WTC11 (cell line): ENCODE measurements at regions not wholly inside any gene's neighbourhood (a gene's known extent, or its start where the extent isn't known, plus 50 kb on each side); places are given as distances from the start of the nearest gene placed in this dataset.

Experiments used
- ZBTB21 ChIP-seq: sonication (generic); formaldehyde crosslinking; IDR thresholded peaks from 2 replicates; pipeline ENCODE4 v1.8.1; 2023; ENCODE audit warnings: mild to moderate bottlenecking, missing genetic modification reagents, borderline replicate concordance
- ZNF416 ChIP-seq: fragments of 250-450 bp; sonication (Bioruptor Pico); IDR thresholded peaks from 2 replicates; pipeline ENCODE4 v1.9.0; 2021; ENCODE audit warnings: mild to moderate bottlenecking, inconsistent platforms
- ZNF671 ChIP-seq: fragments of 250-450 bp; sonication (Bioruptor Pico); IDR thresholded peaks from 2 replicates; pipeline ENCODE4 v1.8.0; 2021; ENCODE audit warnings: mild to moderate bottlenecking
- TF ChIP-seq, protein P1 (sequence below): sonication (generic); formaldehyde crosslinking; IDR thresholded peaks from 2 replicates; pipeline ENCODE4 v1.8.0; 2022; ENCODE audit warnings: mild to moderate bottlenecking, missing genetic modification reagents
- TF ChIP-seq, protein P2 (sequence below): sonication (generic); formaldehyde crosslinking; IDR thresholded peaks from 2 replicates; pipeline ENCODE4 v1.8.1; 2023; ENCODE audit warnings: mild to moderate bottlenecking, moderate library complexity, missing genetic modification reagents
- TF ChIP-seq, protein P3 (sequence below): fragments of 200-600 bp; IDR thresholded peaks from 2 replicates; pipeline ENCODE4 v1.8.0; 2022; ENCODE audit warnings: antibody characterized with exemption
- TF ChIP-seq, protein P4 (sequence below): sonication (generic); formaldehyde crosslinking; IDR thresholded peaks from 2 replicates; pipeline ENCODE4 v1.8.0; 2022; ENCODE audit warnings: mild to moderate bottlenecking, missing genetic modification reagents
- TF ChIP-seq, protein P5 (sequence below): sonication (generic); formaldehyde crosslinking; IDR thresholded peaks from 2 replicates; pipeline ENCODE4 v1.8.1; 2023; ENCODE audit warnings: mild to moderate bottlenecking, missing genetic modification reagents, moderate library complexity
- TF ChIP-seq, protein P6 (sequence below): sonication (generic); formaldehyde crosslinking; conservative IDR thresholded peaks from 2 replicates; pipeline ENCODE4 v1.8.1; 2022; ENCODE audit warnings: mild to moderate bottlenecking, missing genetic modification reagents
- TF ChIP-seq, protein P7 (sequence below): sonication (generic); formaldehyde crosslinking; IDR thresholded peaks from 2 replicates; pipeline ENCODE4 v1.8.1; 2022; ENCODE audit warnings: mild to moderate bottlenecking, missing genetic modification reagents, moderate library complexity, borderline replicate concordance

DNA sequence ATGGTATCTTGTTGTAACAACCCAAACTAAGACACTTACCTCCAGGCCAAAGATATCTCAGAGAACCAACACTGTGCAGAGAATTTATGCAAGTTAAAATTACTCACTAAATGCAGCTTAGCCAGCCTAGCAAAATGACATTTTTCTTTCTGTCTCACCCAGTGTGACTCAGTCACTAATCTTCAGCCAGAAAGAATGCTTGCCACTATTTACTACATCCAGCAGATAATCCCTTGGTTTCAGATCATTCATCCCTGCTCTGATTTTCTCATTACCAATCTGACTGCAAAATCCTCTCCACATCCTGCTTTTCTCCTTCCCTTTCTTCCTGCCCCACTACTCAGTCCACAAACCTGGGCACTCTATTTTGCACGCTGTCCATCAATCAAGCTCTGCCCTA lies 93.5 kb upstream of the NEBL start:
- TF ChIP-seq, protein P1, sequence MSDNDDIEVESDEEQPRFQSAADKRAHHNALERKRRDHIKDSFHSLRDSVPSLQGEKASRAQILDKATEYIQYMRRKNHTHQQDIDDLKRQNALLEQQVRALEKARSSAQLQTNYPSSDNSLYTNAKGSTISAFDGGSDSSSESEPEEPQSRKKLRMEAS (CRISPR knock-in tag) = no peak
- TF ChIP-seq, protein P2, sequence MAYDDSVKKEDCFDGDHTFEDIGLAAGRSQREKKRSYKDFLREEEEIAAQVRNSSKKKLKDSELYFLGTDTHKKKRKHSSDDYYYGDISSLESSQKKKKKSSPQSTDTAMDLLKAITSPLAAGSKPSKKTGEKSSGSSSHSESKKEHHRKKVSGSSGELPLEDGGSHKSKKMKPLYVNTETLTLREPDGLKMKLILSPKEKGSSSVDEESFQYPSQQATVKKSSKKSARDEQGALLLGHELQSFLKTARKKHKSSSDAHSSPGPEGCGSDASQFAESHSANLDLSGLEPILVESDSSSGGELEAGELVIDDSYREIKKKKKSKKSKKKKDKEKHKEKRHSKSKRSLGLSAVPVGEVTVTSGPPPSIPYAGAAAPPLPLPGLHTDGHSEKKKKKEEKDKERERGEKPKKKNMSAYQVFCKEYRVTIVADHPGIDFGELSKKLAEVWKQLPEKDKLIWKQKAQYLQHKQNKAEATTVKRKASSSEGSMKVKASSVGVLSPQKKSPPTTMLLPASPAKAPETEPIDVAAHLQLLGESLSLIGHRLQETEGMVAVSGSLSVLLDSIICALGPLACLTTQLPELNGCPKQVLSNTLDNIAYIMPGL (CRISPR knock-in tag) = no peak
- TF ChIP-seq, protein P3, sequence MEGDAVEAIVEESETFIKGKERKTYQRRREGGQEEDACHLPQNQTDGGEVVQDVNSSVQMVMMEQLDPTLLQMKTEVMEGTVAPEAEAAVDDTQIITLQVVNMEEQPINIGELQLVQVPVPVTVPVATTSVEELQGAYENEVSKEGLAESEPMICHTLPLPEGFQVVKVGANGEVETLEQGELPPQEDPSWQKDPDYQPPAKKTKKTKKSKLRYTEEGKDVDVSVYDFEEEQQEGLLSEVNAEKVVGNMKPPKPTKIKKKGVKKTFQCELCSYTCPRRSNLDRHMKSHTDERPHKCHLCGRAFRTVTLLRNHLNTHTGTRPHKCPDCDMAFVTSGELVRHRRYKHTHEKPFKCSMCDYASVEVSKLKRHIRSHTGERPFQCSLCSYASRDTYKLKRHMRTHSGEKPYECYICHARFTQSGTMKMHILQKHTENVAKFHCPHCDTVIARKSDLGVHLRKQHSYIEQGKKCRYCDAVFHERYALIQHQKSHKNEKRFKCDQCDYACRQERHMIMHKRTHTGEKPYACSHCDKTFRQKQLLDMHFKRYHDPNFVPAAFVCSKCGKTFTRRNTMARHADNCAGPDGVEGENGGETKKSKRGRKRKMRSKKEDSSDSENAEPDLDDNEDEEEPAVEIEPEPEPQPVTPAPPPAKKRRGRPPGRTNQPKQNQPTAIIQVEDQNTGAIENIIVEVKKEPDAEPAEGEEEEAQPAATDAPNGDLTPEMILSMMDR = no peak
- no peak for TF ChIP-seq ZNF671 (CRISPR knock-in tag)
- TF ChIP-seq, protein P4, sequence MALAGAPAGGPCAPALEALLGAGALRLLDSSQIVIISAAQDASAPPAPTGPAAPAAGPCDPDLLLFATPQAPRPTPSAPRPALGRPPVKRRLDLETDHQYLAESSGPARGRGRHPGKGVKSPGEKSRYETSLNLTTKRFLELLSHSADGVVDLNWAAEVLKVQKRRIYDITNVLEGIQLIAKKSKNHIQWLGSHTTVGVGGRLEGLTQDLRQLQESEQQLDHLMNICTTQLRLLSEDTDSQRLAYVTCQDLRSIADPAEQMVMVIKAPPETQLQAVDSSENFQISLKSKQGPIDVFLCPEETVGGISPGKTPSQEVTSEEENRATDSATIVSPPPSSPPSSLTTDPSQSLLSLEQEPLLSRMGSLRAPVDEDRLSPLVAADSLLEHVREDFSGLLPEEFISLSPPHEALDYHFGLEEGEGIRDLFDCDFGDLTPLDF (CRISPR knock-in tag) = no peak
- TF ChIP-seq, protein P5, sequence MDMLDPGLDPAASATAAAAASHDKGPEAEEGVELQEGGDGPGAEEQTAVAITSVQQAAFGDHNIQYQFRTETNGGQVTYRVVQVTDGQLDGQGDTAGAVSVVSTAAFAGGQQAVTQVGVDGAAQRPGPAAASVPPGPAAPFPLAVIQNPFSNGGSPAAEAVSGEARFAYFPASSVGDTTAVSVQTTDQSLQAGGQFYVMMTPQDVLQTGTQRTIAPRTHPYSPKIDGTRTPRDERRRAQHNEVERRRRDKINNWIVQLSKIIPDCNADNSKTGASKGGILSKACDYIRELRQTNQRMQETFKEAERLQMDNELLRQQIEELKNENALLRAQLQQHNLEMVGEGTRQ (CRISPR knock-in tag) = no peak
- TF ChIP-seq, protein P6, sequence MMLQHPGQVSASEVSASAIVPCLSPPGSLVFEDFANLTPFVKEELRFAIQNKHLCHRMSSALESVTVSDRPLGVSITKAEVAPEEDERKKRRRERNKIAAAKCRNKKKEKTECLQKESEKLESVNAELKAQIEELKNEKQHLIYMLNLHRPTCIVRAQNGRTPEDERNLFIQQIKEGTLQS (CRISPR knock-in tag) = no peak
- TF ChIP-seq, protein P7, sequence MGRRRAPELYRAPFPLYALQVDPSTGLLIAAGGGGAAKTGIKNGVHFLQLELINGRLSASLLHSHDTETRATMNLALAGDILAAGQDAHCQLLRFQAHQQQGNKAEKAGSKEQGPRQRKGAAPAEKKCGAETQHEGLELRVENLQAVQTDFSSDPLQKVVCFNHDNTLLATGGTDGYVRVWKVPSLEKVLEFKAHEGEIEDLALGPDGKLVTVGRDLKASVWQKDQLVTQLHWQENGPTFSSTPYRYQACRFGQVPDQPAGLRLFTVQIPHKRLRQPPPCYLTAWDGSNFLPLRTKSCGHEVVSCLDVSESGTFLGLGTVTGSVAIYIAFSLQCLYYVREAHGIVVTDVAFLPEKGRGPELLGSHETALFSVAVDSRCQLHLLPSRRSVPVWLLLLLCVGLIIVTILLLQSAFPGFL (CRISPR knock-in tag) = no peak
- no peak for TF ChIP-seq ZNF416 (CRISPR knock-in tag)
- TF ChIP-seq ZBTB21 (CRISPR knock-in tag) = no peak
